ENCODE measurements at regions not wholly inside any gene's neighbourhood (a gene's known extent, or its start where the extent isn't known, plus 50 kb on each side); places are given as distances from the start of the nearest gene placed in this dataset.
"Not testable (repeated sequence)": the region's sequence is repeated elsewhere in the genome, so short reads cannot be mapped to it uniquely, and the experiment has no call there.

DNA sequence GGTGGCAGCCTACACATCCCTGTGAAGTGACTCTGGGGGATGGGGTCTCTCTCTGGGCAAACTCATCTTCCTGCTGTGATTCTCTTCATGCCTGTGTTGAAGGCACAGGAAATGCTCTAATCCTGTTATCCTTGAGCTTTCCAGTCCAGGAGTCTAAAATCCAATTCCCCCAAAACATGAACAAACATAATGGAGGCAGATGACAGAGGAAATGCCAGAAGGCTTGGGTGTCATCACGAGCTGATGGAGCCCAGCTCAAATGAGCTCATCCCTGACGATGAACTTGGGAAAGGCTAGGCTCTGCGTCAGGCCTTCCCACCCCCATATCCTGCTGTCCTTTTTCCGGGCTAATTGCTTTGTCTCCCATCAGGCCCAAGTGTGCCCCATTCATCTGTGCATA, 165.9 kb upstream of the PODXL start:
- DNase-seq, result no peak

DNA sequence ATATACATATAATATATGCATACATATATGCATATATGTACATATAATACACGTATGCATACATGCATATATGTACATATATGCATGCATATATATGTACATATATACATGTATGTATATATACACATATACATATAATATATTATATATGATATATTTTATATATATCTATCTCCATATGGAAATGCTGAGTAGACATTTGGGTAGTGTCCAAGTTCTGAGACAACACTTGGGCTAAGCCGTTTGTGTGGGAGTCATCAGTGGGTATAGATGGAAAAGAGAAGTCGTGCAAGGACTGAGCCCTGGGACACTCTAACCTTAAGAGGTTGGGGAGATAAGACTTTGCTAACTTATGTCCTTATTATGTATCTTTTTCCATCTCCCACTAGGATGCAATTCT, 165.2 kb upstream of the PODXL start:
- no peak for DNase-seq

DNA sequence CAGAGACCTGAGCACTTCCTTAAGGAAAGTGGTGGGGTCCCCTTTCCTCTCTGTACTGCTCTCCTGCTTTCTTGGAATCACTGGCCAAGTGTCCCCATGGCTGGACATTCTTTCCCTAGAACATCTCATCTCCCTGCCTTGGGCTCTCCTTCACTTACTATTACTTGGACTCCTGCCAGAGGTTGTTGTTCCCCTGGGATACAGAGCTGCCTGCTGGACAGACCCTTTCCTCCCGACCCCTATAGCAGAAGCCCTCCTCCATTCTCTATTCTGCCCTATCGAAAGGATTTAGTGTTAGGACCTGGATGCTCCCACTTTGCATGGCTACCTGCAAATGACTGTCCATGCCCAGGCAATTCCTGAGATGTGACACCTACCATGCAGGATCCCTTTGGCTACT, 164.3 kb upstream of the PODXL start:
- no peak for DNase-seq

DNA sequence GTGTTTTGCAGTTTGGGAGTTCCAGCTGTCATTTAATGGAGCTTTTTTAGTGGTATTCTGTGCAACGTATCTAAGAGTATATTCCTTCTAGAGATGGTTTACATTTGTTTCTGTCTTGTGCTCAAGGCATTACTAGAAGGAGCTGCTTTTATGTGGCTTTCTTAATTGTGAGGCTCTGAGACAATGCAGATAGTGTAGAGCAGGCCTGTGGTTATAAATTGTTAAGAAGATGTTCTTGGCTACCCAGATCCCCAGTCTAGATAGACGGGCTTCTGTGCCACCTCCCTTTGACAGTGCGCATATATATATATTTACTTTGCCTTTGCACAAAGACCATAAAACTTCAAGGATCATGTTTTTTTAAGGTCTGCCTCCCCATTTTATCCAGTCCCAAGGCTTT, 160.8 kb upstream of the PODXL start:
- no peak for DNase-seq

DNA sequence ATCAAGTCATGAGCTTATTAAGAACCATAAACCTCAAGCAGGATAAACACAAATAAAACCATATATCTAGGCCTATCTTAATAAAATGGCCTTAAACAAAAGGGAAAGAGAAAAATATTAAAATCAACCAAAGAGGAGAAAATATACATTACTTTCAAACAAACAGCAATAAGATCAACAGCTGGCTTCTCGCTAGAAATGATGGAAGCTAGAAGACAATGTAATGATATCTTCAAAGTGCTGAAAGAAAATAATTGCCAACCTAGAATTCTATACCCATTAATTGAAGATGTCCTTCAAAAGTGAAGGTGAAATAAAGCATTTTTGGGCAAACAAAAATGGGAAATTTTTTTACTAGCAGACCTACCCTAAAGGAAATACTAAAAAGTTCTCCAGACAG, 142.9 kb upstream of the PODXL start:
- DNase-seq, result no peak

DNA sequence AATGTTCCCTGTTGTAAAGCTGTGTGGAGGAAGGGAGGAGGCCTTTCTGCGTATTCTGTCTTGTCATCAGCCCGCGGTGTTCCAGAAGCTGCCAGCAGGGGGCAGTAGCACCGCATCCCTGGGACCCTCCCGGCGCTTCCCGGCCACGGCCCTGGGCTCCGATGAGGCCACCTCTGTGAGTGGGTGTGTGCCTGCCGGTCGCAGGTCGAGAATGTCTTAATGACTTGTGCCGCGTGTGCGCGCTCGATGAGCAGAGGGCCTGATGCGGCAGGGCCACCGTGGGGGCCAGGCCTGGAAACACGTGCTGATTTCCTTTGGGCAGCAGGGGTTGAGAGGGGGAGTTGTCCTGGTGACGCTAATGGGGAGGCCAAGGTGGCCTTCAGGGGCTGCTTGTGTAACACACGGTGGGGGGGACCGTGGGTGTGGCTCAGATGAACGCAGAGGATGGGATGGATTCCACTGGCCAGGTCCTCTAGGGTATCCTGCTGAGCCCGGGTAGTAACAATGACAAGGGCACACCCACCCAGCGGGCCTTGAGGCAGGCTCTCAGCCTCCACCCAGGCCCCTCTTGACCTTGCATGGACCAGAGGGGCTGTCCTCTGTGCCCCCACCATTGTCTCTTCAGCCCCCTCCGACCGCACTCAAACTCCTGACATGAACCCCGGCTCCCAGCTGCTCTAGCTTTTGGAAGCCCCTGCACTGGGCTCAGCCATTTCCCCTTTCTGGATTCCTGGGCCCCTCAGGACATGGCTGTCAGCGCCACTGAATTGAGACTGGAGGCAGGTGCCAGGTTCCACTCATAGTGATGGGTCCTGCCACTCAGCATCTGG, 135.9 kb upstream of the PODXL start:
- peak; percentile 68 for DNase-seq

DNA sequence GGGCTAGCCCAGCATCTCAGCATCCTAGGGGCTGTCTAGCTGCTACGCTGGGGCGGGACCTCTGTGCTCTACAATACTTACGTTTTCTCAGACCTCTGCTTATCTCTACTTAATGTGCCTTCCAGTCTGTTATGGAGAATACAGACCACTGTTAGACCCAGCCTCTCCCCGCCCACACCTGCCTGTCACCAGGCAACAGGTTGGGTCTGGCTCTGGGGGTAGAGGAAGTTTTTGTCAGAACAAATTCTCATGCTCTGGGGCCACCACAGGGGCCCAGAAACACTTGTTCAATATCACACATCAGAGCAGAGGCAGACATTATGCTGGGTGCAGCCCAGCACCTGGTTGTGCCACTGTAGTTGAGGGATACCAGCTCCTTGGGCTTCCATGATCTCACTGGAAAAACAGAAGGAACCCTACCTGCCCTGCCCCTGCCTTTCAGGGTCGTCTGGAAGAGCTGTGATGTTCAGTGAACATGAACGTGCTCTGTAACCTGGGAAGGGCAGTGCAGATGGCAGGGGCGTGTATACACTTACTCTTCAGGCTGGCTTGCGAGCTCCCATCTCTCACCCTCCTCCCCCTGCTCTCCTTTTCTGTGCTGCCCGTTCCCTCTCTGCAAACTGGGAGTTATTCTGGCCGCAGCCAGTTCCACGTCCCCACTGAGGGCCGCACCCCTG, 135.2 kb upstream of the PODXL start:
- DNase-seq, result no peak

DNA sequence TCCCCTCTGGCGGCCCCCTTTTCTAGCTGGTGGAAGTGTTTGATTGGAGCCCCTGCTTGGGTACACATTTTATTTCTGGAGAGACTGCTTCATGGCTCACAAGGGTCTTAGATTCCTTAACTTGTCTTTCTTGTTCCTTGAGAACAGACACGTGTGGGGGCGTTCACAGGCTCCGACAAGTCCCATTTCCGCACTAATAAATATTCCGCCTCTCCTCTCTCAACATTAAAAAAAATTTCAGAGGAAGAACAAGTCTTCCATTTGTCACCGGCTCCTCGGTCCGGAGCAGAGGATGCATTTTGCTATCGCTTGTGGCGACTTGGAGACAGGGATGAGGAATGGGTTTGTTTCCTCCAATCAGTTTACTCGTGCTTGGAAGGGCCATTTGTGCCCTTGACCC, 134.0 kb upstream of the PODXL start:
- DNase-seq, result no peak

DNA sequence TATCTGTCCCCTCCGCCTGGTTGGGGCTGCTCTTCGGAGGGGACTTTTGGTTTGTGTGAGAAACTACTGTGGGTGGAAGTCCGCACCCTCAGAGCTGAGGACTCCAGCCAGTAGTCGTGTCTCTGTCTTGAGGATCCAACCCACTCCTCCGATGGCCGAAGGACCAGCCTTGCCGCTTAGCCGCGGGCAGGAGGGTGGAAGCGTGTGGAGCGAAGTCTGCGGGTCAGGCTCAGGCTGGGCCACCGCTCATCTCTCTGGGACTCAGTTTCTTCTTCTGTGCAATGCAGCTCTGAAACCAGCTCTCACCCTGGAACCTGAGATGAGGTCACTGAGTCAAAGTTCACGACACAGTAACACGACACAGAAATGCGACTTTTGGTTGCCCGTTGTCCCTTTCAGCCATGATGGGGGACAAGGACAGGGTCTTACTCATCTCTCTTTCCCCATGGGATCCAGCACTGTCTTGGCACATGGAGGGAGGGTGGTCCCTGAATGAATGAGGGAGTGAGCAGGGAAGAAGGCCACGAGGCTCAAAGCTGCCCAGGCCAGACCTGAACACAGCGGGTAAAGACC, 133.3 kb upstream of the PODXL start:
- no peak for DNase-seq

DNA sequence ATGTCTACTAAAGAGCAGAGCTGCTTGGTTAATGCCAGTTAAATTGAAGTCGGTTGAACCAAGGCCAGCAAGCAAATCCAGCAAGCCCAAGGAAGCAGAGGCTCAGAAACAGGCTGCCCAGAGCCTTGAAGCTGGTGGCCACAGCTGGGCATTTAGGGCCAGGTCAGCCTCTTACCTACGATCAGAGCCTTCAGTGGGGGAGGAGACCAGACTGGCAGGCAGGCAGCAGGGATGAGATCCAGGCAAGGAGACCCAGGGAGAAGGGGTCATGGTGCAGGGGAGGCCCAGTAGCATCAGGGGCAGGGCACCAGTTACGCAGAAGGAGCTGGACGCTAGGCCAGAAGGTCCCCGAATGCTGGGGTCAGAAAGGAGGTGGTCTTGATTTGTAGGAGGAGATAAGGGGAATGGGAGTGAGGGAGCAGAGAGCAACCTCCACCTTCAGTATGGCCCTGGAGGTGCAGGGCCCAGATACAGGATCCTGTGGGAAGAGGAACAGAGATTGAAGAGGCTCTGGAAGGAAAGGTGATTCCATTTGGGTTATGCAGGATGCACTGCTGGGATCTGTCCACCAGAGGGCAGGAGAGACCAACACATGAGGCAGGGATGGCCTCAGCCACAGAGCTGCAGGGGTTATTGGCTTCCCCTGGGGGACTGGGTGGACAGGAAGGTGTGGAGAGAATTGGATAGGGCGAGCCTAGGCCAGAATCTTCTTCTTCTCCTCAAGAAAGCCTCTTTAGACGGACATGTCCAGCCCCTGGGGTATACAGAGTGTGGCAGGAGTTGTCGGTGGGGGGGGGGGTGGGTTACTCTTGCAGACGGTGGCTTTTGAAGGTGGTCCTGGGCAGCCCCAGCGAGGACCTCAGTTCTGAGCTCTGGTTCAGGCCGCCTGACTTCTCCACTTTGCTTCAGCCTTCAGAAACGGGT, 132.6 kb upstream of the PODXL start:
- peak; percentile 78 for DNase-seq

DNA sequence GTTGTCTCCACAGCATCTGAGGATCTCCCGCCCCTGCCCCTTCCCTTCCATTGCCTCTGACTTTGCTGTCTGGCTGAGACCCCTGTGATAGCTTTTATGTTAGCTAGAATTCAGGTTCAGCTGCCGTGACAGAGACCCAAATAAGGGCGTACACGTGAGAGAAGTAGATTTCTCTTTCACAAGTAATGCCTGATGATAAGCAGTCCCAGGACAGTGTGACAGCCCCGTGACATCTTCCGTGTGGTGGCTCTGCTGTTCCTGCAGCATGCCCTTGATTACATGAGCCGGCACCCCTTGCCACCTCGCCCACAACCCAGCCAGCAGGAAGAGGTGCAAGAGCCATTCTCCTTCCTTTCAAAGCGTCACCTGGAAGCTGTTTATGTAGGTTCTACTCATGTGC, 130.9 kb upstream of the PODXL start:
- no peak for DNase-seq

DNA sequence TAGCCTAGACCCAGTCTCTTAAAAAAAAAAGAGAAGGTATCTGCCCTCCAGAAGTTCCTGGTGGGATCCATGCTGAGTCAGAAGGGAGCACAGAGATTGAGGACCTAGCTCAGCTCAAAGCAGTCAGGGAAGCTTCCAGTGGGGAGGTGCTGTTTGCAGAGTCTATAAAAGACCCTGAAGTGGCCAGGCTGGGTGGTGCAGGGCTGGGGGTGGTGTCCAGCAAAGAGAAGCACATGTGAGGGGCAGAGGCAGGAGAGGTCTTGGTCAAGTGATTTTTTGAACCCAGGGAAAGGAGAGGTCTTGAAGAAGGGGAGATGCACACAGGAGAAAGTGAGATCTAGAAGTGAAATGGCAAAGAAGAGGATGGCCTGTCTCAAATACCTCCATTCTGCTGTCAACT, 130.4 kb upstream of the PODXL start:
- DNase-seq, result no peak

DNA sequence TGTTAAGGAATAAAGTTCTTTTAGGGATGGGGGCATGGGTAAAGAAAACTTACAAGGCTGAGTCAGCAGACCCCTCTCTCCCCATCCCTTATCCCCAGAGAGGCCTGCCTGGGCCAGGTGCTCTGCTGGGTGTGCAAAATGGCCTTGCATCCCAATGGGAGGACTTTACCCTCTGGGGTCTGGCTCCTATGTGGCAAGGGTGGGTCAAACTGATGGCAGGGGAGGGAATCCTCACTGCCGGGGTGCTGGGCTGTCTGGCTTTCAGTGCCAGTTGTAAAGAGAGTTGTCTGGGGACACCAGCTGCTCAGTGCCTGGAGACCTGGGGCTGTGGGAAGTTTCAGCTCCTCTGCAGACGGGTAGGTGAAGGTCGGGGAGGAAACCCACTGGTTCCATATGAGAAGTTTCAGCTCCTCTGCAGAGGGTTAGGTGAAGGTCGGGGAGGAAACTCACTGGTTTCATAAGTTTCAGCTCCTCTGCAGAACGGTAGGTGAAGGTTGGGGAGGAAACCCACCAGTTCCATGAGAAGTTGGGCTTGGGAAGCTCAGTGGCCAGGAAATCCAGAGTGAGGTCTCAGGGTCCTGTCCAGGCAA, 127.2 kb upstream of the PODXL start:
- DNase-seq, result no peak

DNA sequence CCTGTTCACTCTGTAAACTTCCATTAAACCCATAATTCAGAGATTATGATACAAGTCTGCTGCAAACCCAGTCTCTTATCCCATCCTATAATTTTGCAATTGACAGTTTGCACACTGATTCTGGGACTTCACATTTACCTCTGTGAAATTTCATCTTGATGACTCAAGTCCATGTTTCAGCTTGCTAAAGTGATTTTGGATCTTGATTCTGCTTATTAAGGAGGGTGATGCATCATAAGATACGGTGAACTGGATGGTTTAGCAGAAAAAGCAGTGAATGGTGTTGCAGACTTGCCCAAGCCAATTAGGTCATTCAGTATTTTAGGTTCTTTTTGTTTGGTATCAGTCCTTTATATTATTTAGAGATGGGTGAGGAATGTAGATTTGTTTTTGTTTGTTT, 125.5 kb upstream of the PODXL start:
- no peak for DNase-seq

DNA sequence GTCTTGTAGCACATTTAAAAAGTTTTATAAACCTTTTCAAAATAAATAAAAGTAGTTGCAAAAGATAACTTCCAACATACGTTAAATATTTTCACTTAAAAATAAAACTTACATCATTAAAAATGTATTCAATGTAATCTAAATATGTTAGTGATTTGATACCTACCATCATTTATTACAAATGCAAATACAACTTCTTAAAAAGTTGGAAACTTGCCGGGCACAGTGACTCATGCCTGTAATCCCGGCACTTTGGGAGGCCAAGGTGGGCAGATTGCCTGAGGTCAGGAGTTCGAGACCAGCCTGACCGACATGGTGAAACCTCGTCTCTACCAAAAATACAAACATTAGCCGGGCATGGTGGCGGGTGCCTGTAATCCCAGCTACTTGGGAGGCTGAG, 122.6 kb upstream of the PODXL start:
- not testable (repeated sequence) for DNase-seq

DNA sequence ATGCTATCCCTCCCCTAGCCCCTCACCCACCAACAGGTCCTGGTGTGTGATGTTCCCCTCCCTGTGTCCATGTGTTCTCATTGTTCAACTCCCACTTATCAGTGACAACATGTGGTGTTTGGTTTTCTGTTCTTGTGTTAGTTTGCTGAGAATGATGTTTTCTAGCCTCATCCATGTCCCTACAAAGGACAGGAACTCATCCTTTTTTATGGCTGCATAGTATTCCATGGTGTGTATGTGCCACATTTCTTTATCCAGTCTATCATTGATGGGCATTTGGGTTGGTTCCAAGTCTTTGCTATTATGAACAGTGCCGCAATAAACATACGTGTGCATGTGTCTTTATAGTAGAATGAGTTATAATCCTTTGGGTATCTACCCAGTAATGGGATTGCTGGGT, 120.4 kb upstream of the PODXL start:
- DNase-seq, result not testable (repeated sequence)

DNA sequence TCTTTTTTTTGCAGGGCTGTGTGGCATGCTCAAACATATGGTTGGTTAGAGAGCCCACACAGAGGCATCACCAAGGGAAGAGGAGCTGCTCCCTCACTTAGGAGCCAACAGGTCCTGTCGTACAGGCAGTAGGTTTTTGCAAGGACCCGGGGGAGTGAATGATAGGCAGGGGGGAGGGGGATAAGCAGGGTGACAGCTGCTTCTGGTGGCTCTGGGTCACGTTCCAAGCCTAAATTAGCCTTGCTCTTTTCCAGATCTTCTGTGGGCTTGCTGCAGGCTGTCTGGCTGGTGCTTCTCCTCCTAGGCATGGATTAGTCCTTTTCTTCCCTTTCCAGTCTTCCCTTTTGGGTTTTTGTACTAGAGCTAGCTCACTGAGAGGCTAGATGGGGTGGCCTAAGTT, 117.7 kb upstream of the PODXL start:
- DNase-seq, result peak; percentile 23

DNA sequence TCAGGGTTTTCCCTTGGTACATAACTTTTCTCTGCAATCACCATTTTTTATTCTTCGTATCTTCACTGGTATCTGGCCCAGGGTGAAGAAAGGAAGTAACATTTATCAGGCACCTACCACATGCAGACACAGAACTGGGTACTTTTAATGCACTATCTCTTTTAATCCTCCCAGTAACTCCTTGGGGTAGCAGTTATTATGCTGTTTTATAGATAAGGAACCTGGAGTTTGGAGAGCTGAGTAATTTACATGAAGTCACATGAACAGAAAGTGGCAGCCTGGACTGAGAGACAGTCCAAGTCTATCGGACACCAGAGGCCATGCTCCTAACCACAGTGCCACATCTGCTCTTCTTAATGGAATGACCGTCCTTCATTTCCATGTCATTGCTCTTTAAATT, 117.1 kb upstream of the PODXL start:
- peak; percentile 78 for DNase-seq

DNA sequence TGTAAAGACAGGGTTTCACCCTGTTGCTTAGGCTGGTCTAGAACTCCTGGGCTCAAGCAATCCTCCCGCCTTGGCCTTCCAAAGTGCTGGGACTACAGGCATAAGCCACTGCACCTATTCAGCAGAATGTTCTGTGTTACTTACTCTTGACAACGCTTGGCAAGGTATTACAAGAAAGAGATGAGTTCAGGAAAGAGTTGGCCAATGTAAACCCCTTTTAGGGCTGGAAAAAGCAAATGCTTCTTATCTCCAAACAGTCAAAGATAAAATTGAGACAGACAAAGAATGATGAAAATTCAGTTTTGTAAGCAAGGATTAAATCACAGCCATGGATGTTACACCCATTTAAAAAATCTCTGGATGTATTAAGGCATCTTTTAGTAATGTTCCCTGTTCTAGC, 114.0 kb upstream of the PODXL start:
- no peak for DNase-seq

DNA sequence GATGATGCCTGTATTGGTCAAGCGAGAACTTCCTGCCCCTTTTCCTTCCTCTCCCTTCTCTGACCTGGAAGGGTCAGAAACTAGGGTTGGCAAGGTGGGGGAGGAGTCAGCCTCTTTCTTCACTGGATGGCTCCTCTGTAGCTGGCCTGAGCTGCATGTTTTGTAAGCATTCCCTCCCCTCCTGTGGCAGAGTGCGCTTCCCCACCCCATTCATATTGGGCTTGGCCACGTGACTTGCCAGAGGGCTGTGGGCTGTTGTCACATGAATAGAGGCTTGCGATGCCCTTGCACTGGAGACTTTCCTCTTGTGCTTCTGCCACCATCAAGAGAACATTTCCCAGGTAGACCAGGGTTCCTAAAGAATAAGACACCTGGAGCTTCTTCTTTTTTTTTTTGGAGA, 111.3 kb upstream of the PODXL start:
- DNase-seq, result no peak

DNA sequence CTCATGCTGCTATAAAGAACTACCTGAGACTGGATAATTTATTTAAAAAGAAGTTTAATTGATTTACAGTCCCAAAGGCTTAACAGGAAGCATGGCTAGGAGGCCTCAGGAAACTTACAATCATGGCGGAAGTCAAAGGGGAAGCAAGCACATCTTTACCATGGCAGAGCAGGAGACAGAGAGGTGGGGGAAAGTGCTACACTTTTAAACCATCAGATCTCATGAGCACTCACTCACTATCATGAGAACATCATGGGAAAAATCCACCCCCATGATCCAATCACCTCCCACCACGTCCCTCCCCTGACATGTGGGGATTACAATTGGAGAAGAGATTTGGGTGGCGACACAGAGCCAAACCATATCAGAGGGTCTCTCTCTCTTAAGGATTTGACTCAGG, 108.6 kb upstream of the PODXL start:
- no peak for DNase-seq

DNA sequence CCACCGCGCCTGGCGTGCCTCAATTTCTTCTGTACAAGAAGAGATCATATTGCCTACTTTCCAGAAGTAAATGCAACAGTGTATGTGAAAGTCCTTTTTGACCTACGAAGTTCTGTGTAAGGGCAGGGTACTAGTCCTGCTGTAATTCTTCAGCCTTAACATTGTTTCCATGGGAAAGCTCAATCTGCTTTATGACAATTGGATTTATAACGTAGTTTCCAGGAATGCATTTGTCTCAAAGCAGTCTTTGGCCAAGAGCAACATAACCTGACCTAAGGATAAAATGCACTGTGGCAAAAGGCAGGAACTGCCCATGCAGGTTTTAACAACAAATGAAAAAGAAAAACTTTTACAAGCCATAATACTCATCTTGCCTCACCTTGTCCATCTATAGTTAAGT, 108.1 kb upstream of the PODXL start:
- no peak for DNase-seq
